GM21529 (cell line): ENCODE measurements at regions not wholly inside any gene's neighbourhood (a gene's known extent, or its start where the extent isn't known, plus 50 kb on each side); places are given as distances from the start of the nearest gene placed in this dataset.
A peak's percentile ranks its signal among the peaks of the same experiment; 100 is the strongest.
"Not testable (repeated sequence)": the region's sequence is repeated elsewhere in the genome, so short reads cannot be mapped to it uniquely, and the experiment has no call there.

Experiments
- ATAC-seq: cut with Tn5 transposase; IDR thresholded peaks from one replicate; pipeline ENCODE4 v1.9.1; 2021; ENCODE audit not compliant: unreplicated experiment

- no peak for ATAC-seq
These were observed 791.9 kb downstream of the TRIB2 start for GRCh38 chr2:13508671-13509070.

DNA sequence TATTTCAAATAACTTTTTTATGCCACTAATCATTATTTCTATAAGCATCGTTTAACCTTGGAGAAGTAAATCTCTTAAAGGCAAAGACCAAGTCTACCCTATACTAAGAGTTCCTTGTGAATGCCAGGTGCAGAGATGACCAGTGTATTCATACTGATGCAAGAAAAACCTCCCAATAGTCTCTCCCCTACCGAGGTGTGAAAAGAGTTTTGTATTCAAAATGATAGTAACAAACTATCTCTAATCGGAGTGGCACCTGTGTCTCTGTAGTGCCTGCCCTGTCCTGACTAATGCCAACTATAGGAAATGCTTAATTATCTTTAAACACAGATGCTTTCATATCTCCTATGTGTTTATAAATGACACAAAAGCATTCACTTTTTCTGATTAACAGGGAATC is 798.5 kb downstream of the TRIB2 start:
- ATAC-seq, result no peak

DNA sequence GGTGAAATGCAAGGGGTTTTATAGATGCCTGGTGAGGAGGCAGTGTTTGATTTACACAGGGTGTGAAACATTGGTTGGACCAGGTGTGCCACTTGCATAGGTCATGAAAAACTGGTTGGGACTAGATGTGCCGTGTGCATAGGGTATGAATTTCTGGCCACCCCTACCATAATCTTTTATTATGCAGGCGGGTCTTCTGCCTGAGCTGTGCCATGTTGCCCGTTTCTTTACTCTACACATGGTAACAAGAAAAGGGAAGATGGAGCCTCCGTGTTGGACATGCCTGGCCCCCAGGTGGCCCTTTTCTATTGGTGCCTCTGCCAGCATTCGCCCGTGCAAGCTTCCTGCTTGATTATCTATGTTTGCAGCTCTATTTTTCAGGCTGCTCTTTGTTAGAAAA is 805.4 kb downstream of the TRIB2 start:
- ATAC-seq, result no peak

- ATAC-seq, result peak; percentile 95
These were observed 806.4 kb downstream of the TRIB2 start for GRCh38 chr2:13522917-13523821.

- peak; percentile 36 for ATAC-seq
These were observed 807.8 kb downstream of the TRIB2 start for GRCh38 chr2:13524492-13524891.

GRCh38 chr2:13531735-13532410 is 815.1 kb downstream of the TRIB2 start:
- not testable (repeated sequence) for ATAC-seq

- not testable (repeated sequence) for ATAC-seq
These were observed 816.2 kb downstream of the TRIB2 start for GRCh38 chr2:13532781-13533523.

DNA sequence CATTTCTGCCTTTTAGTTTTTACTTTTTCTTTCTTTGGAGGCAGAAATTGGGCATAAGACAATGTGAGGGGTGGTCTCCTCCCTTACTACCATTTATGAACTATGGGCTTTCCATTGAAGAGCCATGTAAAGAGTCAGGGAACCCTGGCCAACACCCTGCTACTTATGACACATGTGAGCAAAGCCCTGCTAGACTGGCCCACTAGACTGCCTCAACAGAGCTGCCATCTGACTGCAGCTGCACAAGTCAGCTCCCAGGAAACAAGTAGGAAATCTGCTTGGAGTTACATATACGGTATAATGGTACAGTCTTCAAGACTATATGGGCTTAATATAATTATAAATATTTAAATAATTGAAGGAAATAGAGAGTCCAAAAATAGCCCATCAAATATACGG is 816.8 kb downstream of the TRIB2 start:
- ATAC-seq, result no peak

DNA sequence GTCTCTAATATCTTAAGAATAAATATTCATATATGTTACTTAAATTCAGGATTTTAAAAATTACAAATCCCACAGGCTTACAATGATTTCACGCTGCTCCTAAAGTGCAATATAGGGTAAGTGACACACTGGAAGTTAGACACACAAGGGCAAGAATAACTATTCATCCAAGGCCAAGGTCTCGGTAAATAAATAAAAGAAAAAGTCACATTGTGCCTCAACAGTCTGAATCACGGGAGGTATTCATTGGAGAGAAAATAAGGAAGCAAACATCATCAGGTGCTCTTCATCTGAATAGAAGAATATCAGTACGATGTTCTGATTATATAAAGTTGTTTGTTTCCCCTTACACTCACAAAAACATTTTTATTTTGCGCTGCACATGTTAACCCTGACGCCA is 820.2 kb downstream of the TRIB2 start:
- ATAC-seq, result no peak

- ATAC-seq, result no peak
These were observed 821.1 kb downstream of the TRIB2 start for GRCh38 chr2:13537771-13538349.

- no peak for ATAC-seq
These were observed 822.6 kb downstream of the TRIB2 start for GRCh38 chr2:13539296-13539695.

DNA sequence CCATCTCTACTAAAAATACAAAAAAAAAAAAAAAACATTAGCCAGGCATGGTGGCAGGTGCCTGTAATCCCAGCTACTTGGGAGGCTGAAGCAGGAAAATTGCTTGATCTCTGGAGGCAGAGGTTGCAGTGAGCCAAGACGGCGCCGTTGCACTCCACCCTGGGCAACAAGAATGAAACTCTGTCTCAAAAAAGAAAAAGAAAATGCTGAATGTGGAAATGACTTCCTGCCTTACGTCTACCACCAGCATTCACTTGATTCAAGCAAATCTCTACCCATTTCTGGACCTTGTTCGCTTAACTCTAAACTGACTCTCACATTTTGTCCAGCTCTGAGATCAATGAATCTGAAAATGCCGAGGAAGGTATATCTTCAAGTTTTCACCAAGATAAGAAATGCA is 825.3 kb downstream of the TRIB2 start:
- no peak for ATAC-seq

GRCh38 chr2:13542642-13543041 is 825.9 kb downstream of the TRIB2 start:
- ATAC-seq, result no peak

- ATAC-seq, result peak; percentile 79
These were observed 826.8 kb downstream of the TRIB2 start for GRCh38 chr2:13543550-13543949.

GRCh38 chr2:13545320-13545719 is 828.6 kb downstream of the TRIB2 start:
- no peak for ATAC-seq

GRCh38 chr2:13546131-13546530 is 829.4 kb downstream of the TRIB2 start:
- no peak for ATAC-seq

- ATAC-seq, result no peak
These were observed 833.8 kb downstream of the TRIB2 start for GRCh38 chr2:13550285-13551231.

- ATAC-seq, result peak; percentile 48
These were observed 841.6 kb downstream of the TRIB2 start for GRCh38 chr2:13558368-13558767.

DNA sequence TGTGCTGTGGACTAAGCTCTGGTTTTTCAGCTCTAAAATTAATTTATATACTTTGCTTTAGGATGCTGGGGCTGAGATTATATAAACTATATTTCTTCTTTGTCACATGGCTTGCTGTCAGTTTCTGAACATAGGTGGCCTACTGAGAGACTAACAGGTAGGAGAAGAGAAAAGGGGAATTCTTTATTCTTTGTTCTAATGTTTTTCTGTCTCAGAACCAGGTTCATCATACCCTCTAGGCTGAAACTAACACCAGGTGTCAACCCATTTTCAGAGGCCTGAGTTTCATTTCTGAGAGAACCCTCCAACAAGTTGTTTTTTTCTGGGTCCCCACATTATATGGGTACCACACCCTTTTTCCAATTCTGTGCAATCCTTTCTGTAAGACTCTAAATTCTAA is 843.6 kb downstream of the TRIB2 start:
- peak; percentile 73 for ATAC-seq

- no peak for ATAC-seq
These were observed 855.7 kb downstream of the TRIB2 start for GRCh38 chr2:13572466-13572865.
